ENCODE measurements at regions not wholly inside any gene's neighbourhood (a gene's known extent, or its start where the extent isn't known, plus 50 kb on each side); places are given as distances from the start of the nearest gene placed in this dataset.

DNA sequence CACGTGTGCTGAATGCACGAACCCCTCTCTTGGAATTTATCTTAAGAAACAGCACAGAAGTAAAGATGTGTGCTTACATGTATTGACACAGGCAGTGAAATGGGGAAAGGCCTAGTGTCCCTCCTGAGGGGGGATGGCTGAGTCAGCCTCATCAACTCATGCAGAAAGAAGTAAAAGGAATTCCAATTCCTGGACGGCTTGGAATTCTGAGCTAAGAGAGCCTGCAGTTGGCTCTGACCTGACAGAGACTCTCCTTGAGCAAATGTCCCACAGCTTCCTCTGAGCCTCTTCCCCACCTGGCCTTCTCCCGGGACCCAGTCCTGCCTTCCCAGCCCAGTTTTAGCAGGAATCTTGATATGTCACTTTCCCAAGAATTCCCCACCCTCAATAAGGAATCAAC lies 542.4 kb upstream of the ADARB2 start:
- H3K18ac ChIP-seq (ENCODE audit: insufficient read length, low read depth, low read length): no peak overlapping the region
- no peak overlapping the region for H2BK15ac ChIP-seq (ENCODE audit: low read depth, low read length)
- no peaks in the 10 kb centered on the region for H3K9me3 ChIP-seq (ENCODE audit: control insufficient read depth, low read depth, low read length)
- no peaks in the 10 kb centered on the region for H3K27me3 Mint-ChIP-seq (ENCODE audit: low read depth)
- no peak overlapping the region for H3K27ac ChIP-seq (ENCODE audit: insufficient read length, low read depth, low read length)
- no peaks in the 10 kb centered on the region for H3K27me3 ChIP-seq (ENCODE audit: insufficient read depth, low read length)
- no peaks in the 10 kb centered on the region for H3K79me2 ChIP-seq (ENCODE audit: insufficient read depth, low read length)
- H3K4me3 Mint-ChIP-seq: no peak overlapping the region
- DNase-seq: no peak
- H3K14ac ChIP-seq (ENCODE audit: insufficient read depth, low read length): no peak overlapping the region
- H2AK5ac ChIP-seq (ENCODE audit: insufficient read length, low read length): no peak overlapping the region
- H2BK5ac ChIP-seq (ENCODE audit: insufficient read length, low read length): no peak overlapping the region
- H2BK120ac ChIP-seq (ENCODE audit: low read depth, low read length, poor library complexity, severe bottlenecking): no peak overlapping the region
- H3K9me3 Mint-ChIP-seq: peaks cover 3 to 6% of the 10 kb centered on the region in 2 experiments; a peak in 4 of 5 replicates
- H4K8ac ChIP-seq (replicated peaks; ENCODE audit: insufficient read length, low read depth, low read length): no peak overlapping the region
- H3K36me3 Mint-ChIP-seq (ENCODE audit: insufficient read depth in 1 of 3, low read depth in 3 of 3): peaks cover 0 to 7% (median 4%) of the 10 kb centered on the region in 3 experiments; a peak in 3 of 7 replicates
- no peaks in the 10 kb centered on the region for H3K23me2 ChIP-seq (ENCODE audit: insufficient read length, low read depth, low read length, poor library complexity, severe bottlenecking)
- H3K4me1 Mint-ChIP-seq: peaks cover 43 to 49% of the 10 kb centered on the region in 2 experiments
- no peak overlapping the region for H4K5ac ChIP-seq (ENCODE audit: insufficient read length, low read depth, low read length)
- H3K9ac ChIP-seq (ENCODE audit: extremely low read depth, insufficient read length, low read length): no peak overlapping the region
- TF ChIP-seq, protein P1, sequence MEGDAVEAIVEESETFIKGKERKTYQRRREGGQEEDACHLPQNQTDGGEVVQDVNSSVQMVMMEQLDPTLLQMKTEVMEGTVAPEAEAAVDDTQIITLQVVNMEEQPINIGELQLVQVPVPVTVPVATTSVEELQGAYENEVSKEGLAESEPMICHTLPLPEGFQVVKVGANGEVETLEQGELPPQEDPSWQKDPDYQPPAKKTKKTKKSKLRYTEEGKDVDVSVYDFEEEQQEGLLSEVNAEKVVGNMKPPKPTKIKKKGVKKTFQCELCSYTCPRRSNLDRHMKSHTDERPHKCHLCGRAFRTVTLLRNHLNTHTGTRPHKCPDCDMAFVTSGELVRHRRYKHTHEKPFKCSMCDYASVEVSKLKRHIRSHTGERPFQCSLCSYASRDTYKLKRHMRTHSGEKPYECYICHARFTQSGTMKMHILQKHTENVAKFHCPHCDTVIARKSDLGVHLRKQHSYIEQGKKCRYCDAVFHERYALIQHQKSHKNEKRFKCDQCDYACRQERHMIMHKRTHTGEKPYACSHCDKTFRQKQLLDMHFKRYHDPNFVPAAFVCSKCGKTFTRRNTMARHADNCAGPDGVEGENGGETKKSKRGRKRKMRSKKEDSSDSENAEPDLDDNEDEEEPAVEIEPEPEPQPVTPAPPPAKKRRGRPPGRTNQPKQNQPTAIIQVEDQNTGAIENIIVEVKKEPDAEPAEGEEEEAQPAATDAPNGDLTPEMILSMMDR (conservative IDR thresholded peaks at IDR 0.05): no peak
- H3K79me1 ChIP-seq (ENCODE audit: insufficient read depth, low read depth, low read length, poor library complexity, severe bottlenecking): no peaks in the 10 kb centered on the region
- peaks cover 5% of the 10 kb centered on the region; the same call in 1 of the 2 replicates for H3K4me1 ChIP-seq (ENCODE audit: insufficient read depth, low read length)
- no peak overlapping the region for H3K4ac ChIP-seq (ENCODE audit: low read depth, low read length)
- H4K20me1 ChIP-seq (ENCODE audit: control insufficient read depth, insufficient read depth, insufficient read length): no peaks in the 10 kb centered on the region
- no peak overlapping the region for H3K4me2 ChIP-seq (ENCODE audit: insufficient read depth, insufficient read length, low read length)
- no CpG with 5 or more reads among the region's 4 CpGs for WGBS (ENCODE audit: extremely low coverage, insufficient read length, low lambda C conversion rate)
- no peak overlapping the region for H2BK20ac ChIP-seq (ENCODE audit: low read depth, low read length, poor library complexity, severe bottlenecking)
- H3K23ac ChIP-seq (ENCODE audit: insufficient read length, low read depth, low read length): no peak overlapping the region
- H3K27ac Mint-ChIP-seq: peak overlapping the region in 2 of 3 experiments; percentile 17 to 76; a peak in 3 of 7 replicates
- no peak overlapping the region for H4K91ac ChIP-seq (ENCODE audit: insufficient read length, low read depth, low read length)
- no peak overlapping the region for H2BK12ac ChIP-seq (ENCODE audit: insufficient read length, low read depth, low read length)
- no peak overlapping the region for H3K56ac ChIP-seq (ENCODE audit: insufficient read length, low read depth, low read length)
- H3T11ph ChIP-seq (ENCODE audit: low read length): no peak overlapping the region
- no peak overlapping the region for H2AFZ ChIP-seq (ENCODE audit: low read length)
